PFSK-1 (cell line): ENCODE measurements at regions not wholly inside any gene's neighbourhood (a gene's known extent, or its start where the extent isn't known, plus 50 kb on each side); places are given as distances from the start of the nearest gene placed in this dataset.

Source experiments
- POLR2AphosphoS5 ChIP-seq: IDR thresholded peaks from 2 replicates; pipeline ENCODE4 v1.6.1; 2012; ENCODE audit warnings: low read depth, mild to moderate bottlenecking, control low read depth, low read length, moderate library complexity
- REST ChIP-seq, 2 experiments: IDR thresholded peaks; 2 replicates each; pipeline versions ENCODE4 v1.6.1 to v1.8.0; 2011 to 2012; ENCODE audit warnings: low read depth in 2 of 2, low read length in 2 of 2, control low read depth in 1 of 2, inconsistent platforms in 1 of 2, mild to moderate bottlenecking in 1 of 2, moderate library complexity in 1 of 2; ENCODE audit not compliant: insufficient read depth in 1 of 2

- TF ChIP-seq POLR2AphosphoS5 (no peak), REST (IDR thresholded peaks at IDR 0.05; ENCODE audit: insufficient read depth in 1 of 2, low read depth in 2 of 2, low read length in 2 of 2) (no peak)
Observed at GRCh38 chr11:133714471-133715375, 130.6 kb downstream of the SPATA19 start.
